Neuronal stem cell (in vitro differentiated cells): ENCODE measurements at regions not wholly inside any gene's neighbourhood (a gene's known extent, or its start where the extent isn't known, plus 50 kb on each side); places are given as distances from the start of the nearest gene placed in this dataset.
"Not testable (repeated sequence)": the region's sequence is repeated elsewhere in the genome, so short reads cannot be mapped to it uniquely, and the experiment has no call there.

Experiments
- DNase-seq: peaks from one replicate; pipeline ENCODE4 v3.0.0-alpha.2; 2013; ENCODE audit warnings: low spot score
- H2AFZ ChIP-seq: one replicate; pipeline ENCODE4 v1.6.1; 2013; ENCODE audit warnings: mild to moderate bottlenecking, low read length, inconsistent platforms
- H2AK5ac ChIP-seq: 2 replicates; pipeline ENCODE4 v1.6.1; 2013; ENCODE audit warnings: low read depth, mild to moderate bottlenecking, inconsistent platforms, low read length, moderate library complexity, mixed read lengths
- H2BK120ac ChIP-seq: 2 replicates; pipeline ENCODE4 v1.6.1; 2013; ENCODE audit warnings: low read depth, mild to moderate bottlenecking, inconsistent platforms, low read length, moderate library complexity, mixed read lengths
- H2BK12ac ChIP-seq: one replicate; pipeline ENCODE4 v1.6.1; 2013; ENCODE audit warnings: low read length, inconsistent platforms
- H2BK15ac ChIP-seq: 2 replicates; pipeline ENCODE4 v1.6.1; 2013; ENCODE audit warnings: mild to moderate bottlenecking, low read length, inconsistent platforms, mixed read lengths
- H2BK5ac ChIP-seq: one replicate; pipeline ENCODE4 v1.6.1; 2013; ENCODE audit warnings: inconsistent platforms, mild to moderate bottlenecking, low read length, moderate library complexity
- H3K14ac ChIP-seq: one replicate; pipeline ENCODE4 v1.6.1; 2013; ENCODE audit warnings: low read length, inconsistent platforms
- H3K18ac ChIP-seq: 2 replicates; pipeline ENCODE4 v1.6.1; 2013; ENCODE audit warnings: low read length, inconsistent platforms
- H3K23ac ChIP-seq: 2 replicates; pipeline ENCODE4 v1.6.1; 2013; ENCODE audit warnings: low read depth, mild to moderate bottlenecking, mixed read lengths, low read length, inconsistent platforms; ENCODE audit not compliant: poor library complexity
- H3K27ac ChIP-seq: replicated peaks from 3 replicates; pipeline ENCODE4 v1.5.1; 2013; ENCODE audit warnings: low read length, inconsistent platforms
- H3K27me3 ChIP-seq, 3 experiments: 2 replicates each; pipeline ENCODE4 v1.6.1; 2013; ENCODE audit warnings: low read length in 3 of 3, mild to moderate bottlenecking in 2 of 3, inconsistent platforms in 1 of 3, low read depth in 1 of 3, mixed read lengths in 1 of 3, moderate library complexity in 1 of 3; ENCODE audit not compliant: control insufficient read depth in 3 of 3, insufficient read depth in 3 of 3
- H3K36me3 ChIP-seq, 2 donors: replicated peaks in 1 of 2; 2 replicates each; pipeline ENCODE4 v1.6.1; 2013; ENCODE audit warnings: low read length in 2 of 2; ENCODE audit not compliant: control insufficient read depth in 2 of 2, insufficient read depth in 2 of 2
- H3K4ac ChIP-seq: 2 replicates; pipeline ENCODE4 v1.6.1; 2013; ENCODE audit warnings: inconsistent platforms, mild to moderate bottlenecking, low read length, moderate library complexity
- H3K4me1 ChIP-seq, 2 donors: 1 replicate in 1 of 2; 2 replicates in 1 of 2; pipeline ENCODE4 v1.6.1; 2013; ENCODE audit warnings: low read length in 2 of 2, low read depth in 1 of 2; ENCODE audit not compliant: control insufficient read depth in 2 of 2, insufficient read depth in 1 of 2
- H3K4me2 ChIP-seq: one replicate; pipeline ENCODE4 v1.6.1; 2013; ENCODE audit warnings: mild to moderate bottlenecking, low read length, inconsistent platforms; ENCODE audit not compliant: insufficient read depth, poor library complexity, severe bottlenecking
- H3K4me3 ChIP-seq, 2 donors: 2 replicates each; pipeline ENCODE4 v1.5.1; 2013; ENCODE audit warnings: low read length in 2 of 2, mild to moderate bottlenecking in 2 of 2, inconsistent platforms in 1 of 2, moderate library complexity in 1 of 2
- H3K79me1 ChIP-seq: one replicate; pipeline ENCODE4 v1.6.1; 2013; ENCODE audit warnings: low read depth, mild to moderate bottlenecking, inconsistent platforms, low read length, moderate library complexity
- H3K9ac ChIP-seq: one replicate; pipeline ENCODE4 v1.6.1; 2013; ENCODE audit warnings: mild to moderate bottlenecking, low read depth, low read length, inconsistent platforms; ENCODE audit not compliant: poor library complexity
- H3K9me3 ChIP-seq, 2 donors: replicated peaks in 1 of 2; 2 replicates each; pipeline versions ENCODE3 to v1.6.1; 2013; ENCODE audit warnings: low read length in 2 of 2, mild to moderate bottlenecking in 2 of 2, inconsistent platforms in 1 of 2, low read depth in 1 of 2, mixed read lengths in 1 of 2, moderate library complexity in 1 of 2; ENCODE audit not compliant: control insufficient read depth in 2 of 2, insufficient read depth in 1 of 2
- H4K8ac ChIP-seq: one replicate; pipeline ENCODE4 v1.6.1; 2013; ENCODE audit warnings: low read depth, mild to moderate bottlenecking, inconsistent platforms, low read length, moderate library complexity
- H4K91ac ChIP-seq: one replicate; pipeline ENCODE4 v1.6.1; 2013; ENCODE audit warnings: low read length, low read depth, mild to moderate bottlenecking, inconsistent platforms; ENCODE audit not compliant: poor library complexity
- WGBS, 2 donors: extraction: QIAGEN DNeasy Blood & Tissue Kit; methylation state at CpG; one replicate each; pipeline ENCODE4 v1.1.7; 2013; ENCODE audit warnings: missing lambda C conversion rate in 2 of 2, mixed read lengths in 1 of 2; ENCODE audit not compliant: insufficient read length in 2 of 2, insufficient replicate concordance in 1 of 2; ENCODE audit errors: extremely low coverage in 2 of 2; 5-methylcytosine and 5-hydroxymethylcytosine counted together

- Histone ChIP-seq H3K27ac (no peak overlapping the region), H2BK15ac (no peak overlapping the region), H2AK5ac (no peak overlapping the region), H3K14ac (no peak overlapping the region), H3K4me2 (no peak overlapping the region), H3K4me3 (no peak overlapping the region), H3K18ac (no peak overlapping the region), H3K36me3 (no peaks in the 10 kb centered on the region), H2BK12ac (no peak overlapping the region), H3K23ac (no peak overlapping the region), H4K8ac (no peak overlapping the region), H3K79me1 (no peaks in the 10 kb centered on the region), H3K9me3 (no peaks in the 10 kb centered on the region), H3K4me1 (no peaks in the 10 kb centered on the region), H2BK120ac (no peak overlapping the region), H2AFZ (no peak overlapping the region), H3K27me3 (no peaks in the 10 kb centered on the region), H2BK5ac (no peak overlapping the region), H3K4ac (no peak overlapping the region), H3K9ac (no peak overlapping the region), H4K91ac (no peak overlapping the region)
- DNase-seq: no peak
- WGBS, 2 donors: no CpG with 5 or more reads among the region's 6 CpGs
Observed at GRCh38 chr6:155807243-155807642, 351.6 kb upstream of the NOX3 start.

DNA sequence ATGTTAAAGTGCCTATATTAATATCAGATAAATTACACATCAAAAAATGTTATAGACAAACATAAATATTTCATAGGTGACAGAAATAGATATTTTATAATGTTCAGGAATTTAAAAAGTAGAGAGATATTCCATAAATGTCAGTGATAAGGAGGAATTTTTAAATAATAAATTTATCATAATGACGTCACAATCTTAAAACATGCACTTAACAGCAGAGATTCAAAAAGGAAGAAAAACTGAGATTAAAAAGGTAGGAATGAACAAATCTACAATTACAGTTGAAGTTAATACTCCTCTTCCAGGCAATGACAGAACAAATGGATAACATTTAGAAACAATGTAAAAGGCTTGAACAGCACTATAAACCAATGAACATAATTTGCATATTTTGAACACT, 345.4 kb upstream of the NOX3 start:
- Histone ChIP-seq H3K27ac (no peak overlapping the region), H3K4me1 (no peaks in the 10 kb centered on the region), H2BK5ac (no peak overlapping the region), H3K23ac (no peak overlapping the region), H3K9ac (no peak overlapping the region), H3K27me3 (no peaks in the 10 kb centered on the region), H2AK5ac (no peak overlapping the region), H2BK12ac (no peak overlapping the region), H2BK120ac (no peak overlapping the region), H3K4me2 (no peak overlapping the region), H3K4me3 (no peak overlapping the region), H4K8ac (no peak overlapping the region), H3K4ac (no peak overlapping the region), H3K36me3 (no peaks in the 10 kb centered on the region), H3K14ac (no peak overlapping the region), H2AFZ (no peak overlapping the region), H3K18ac (no peak overlapping the region), H3K9me3 (no peaks in the 10 kb centered on the region), H2BK15ac (no peak overlapping the region), H3K79me1 (no peaks in the 10 kb centered on the region), H4K91ac (no peak overlapping the region)
- no peak for DNase-seq
- no CpG with 5 or more reads among the region's 1 CpG for WGBS, 2 donors

DNA sequence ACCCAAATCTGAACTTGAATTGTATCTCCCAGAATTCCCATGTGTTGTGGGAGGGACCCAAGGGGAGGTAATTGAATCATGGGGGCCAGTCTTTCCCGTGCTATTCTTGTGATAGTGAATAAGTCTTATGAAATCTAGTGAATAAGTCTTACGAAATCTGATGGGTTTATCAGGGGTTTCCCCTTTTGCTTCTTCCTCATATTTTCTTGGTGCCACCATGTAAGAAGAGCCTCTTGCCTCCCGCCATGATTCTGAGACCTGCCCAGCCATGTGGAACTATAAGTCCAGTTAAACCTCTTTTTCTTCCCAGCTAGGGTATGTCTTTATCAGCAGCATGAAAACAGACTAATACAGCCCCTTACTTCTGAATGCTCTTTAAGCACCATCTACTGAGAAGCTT, 343.2 kb upstream of the NOX3 start:
- H3K4me3 ChIP-seq, H4K8ac ChIP-seq, H3K4me2 ChIP-seq, H3K4ac ChIP-seq, H4K91ac ChIP-seq, H3K9me3 ChIP-seq, H3K27ac ChIP-seq, H3K27me3 ChIP-seq, H2BK15ac ChIP-seq, H3K4me1 ChIP-seq, H3K36me3 ChIP-seq, H2AK5ac ChIP-seq, H2AFZ ChIP-seq, H2BK120ac ChIP-seq, DNase-seq, H3K14ac ChIP-seq, H3K23ac ChIP-seq, H2BK12ac ChIP-seq, H3K79me1 ChIP-seq, H3K18ac ChIP-seq, H2BK5ac ChIP-seq, H3K9ac ChIP-seq: not testable (repeated sequence)
- WGBS, 2 donors: no CpG with 5 or more reads among the region's 3 CpGs

- H3K23ac ChIP-seq: no peak overlapping the region
- H2BK15ac ChIP-seq: no peak overlapping the region
- no peak overlapping the region for H4K91ac ChIP-seq
- H3K4me2 ChIP-seq: no peak overlapping the region
- H3K4me1 ChIP-seq: no peaks in the 10 kb centered on the region
- H3K36me3 ChIP-seq: no peaks in the 10 kb centered on the region
- H3K18ac ChIP-seq: no peak overlapping the region
- WGBS, 2 donors: no CpG with 5 or more reads among the region's 8 CpGs
- H2BK5ac ChIP-seq: no peak overlapping the region
- H3K9me3 ChIP-seq: no peaks in the 10 kb centered on the region
- no peak overlapping the region for H3K4me3 ChIP-seq
- H2BK120ac ChIP-seq: no peak overlapping the region
- no peak overlapping the region for H2AFZ ChIP-seq
- no peak overlapping the region for H3K4ac ChIP-seq
- no peak overlapping the region for H2BK12ac ChIP-seq
- H3K9ac ChIP-seq: no peak overlapping the region
- no peak overlapping the region for H3K14ac ChIP-seq
- DNase-seq: no peak
- no peak overlapping the region for H4K8ac ChIP-seq
- no peaks in the 10 kb centered on the region for H3K79me1 ChIP-seq
- no peak overlapping the region for H2AK5ac ChIP-seq
- no peaks in the 10 kb centered on the region for H3K27me3 ChIP-seq
- H3K27ac ChIP-seq: no peak overlapping the region
Observed at GRCh38 chr6:155795173-155795796, 339.6 kb upstream of the NOX3 start.
